Mucosa of descending colon (tissue), 3 donors: ENCODE measurements at regions not wholly inside any gene's neighbourhood (a gene's known extent, or its start where the extent isn't known, plus 50 kb on each side); places are given as distances from the start of the nearest gene placed in this dataset.
"Not testable (repeated sequence)": the region's sequence is repeated elsewhere in the genome, so short reads cannot be mapped to it uniquely, and the experiment has no call there.

Experiments used
- ATAC-seq: fragments of 200-7000 bp; cut with Tn5 transposase; one replicate; pipeline ENCODE4 v1.9.1; 2020; ENCODE audit warnings: mild to moderate bottlenecking, moderate library complexity
- DNase-seq, 3 donors: peaks; one replicate each; pipeline ENCODE4 v3.0.0-alpha.2; 2020
- H3K36me3 ChIP-seq: fragments of 200-600 bp; one replicate; pipeline ENCODE4 v1.8.0; 2021; ENCODE audit warnings: low read depth, mild to moderate bottlenecking
- H3K4me1 ChIP-seq: fragments of 200-600 bp; one replicate; pipeline ENCODE4 v1.8.0; 2021; ENCODE audit warnings: low read depth, mild to moderate bottlenecking
- H3K4me3 ChIP-seq: fragments of 200-600 bp; one replicate; pipeline ENCODE4 v1.8.0; 2021; ENCODE audit warnings: mild to moderate bottlenecking
- H3K9me3 ChIP-seq: fragments of 200-600 bp; one replicate; pipeline ENCODE4 v1.8.0; 2021; ENCODE audit warnings: mild to moderate bottlenecking
- CTCF ChIP-seq: fragments of 200-600 bp; IDR thresholded peaks from one replicate; pipeline ENCODE4 v1.8.0; 2022; ENCODE audit warnings: antibody characterized with exemption, mild to moderate bottlenecking
- intact Hi-C, 2 donors: fragments of 100-400 bp; cut with DNase I in 1 of 2; cut with micrococcal nuclease in 1 of 2; formaldehyde crosslinking; loops; one replicate each; pipeline versions ENCODE4 v1.11.0 to v1.11.1; 2022; cut with DNase I, micrococcal nuclease
- donor health status: DM: no; HTN: no; CAD: no; lungs with moderate emphysema.
- donor health status: DM: no; HTN: no; CAD: no.
- donor health status: DM: no; HTN: yes; CAD: no.

- H3K4me3 ChIP-seq, H3K4me1 ChIP-seq, H3K9me3 ChIP-seq, ATAC-seq, intact Hi-C loops, DNase-seq, H3K36me3 ChIP-seq: not testable (repeated sequence)
Measured at GRCh38 chr18:15164446-15164845, 416.5 kb downstream of the ANKRD30B start.

GRCh38 chr18:15165048-15165447 lies 417.1 kb downstream of the ANKRD30B start:
- Histone ChIP-seq H3K9me3 (no peaks in the 10 kb centered on the region), H3K4me3 (no peak overlapping the region), H3K36me3 (no peaks in the 10 kb centered on the region), H3K4me1 (no peaks in the 10 kb centered on the region)
- DNase-seq, result peak in 1 of 3 donors; percentile 33
- no peak for ATAC-seq
- intact Hi-C loops, result no loop called here
- no peak for TF ChIP-seq CTCF

- intact Hi-C loops, H3K4me1 ChIP-seq, DNase-seq, ATAC-seq, H3K36me3 ChIP-seq, H3K4me3 ChIP-seq, H3K9me3 ChIP-seq: not testable (repeated sequence)
Measured at GRCh38 chr18:15193028-15193427, 445.1 kb downstream of the ANKRD30B start.

GRCh38 chr18:15193813-15194212 lies 445.8 kb downstream of the ANKRD30B start:
- DNase-seq, ATAC-seq, H3K36me3 ChIP-seq, H3K9me3 ChIP-seq, H3K4me1 ChIP-seq, intact Hi-C loops, H3K4me3 ChIP-seq: not testable (repeated sequence)

GRCh38 chr18:15197338-15198115 lies 449.6 kb downstream of the ANKRD30B start:
- H3K36me3 ChIP-seq, ATAC-seq, H3K4me3 ChIP-seq, H3K4me1 ChIP-seq, H3K9me3 ChIP-seq, intact Hi-C loops: not testable (repeated sequence)
- DNase-seq, result peak in 1 of 3 donors; percentile 27

GRCh38 chr18:15198116-15198389 lies 450.1 kb downstream of the ANKRD30B start:
- no peak for TF ChIP-seq CTCF
- intact Hi-C loops, result no loop called here
- ATAC-seq (no peak), DNase-seq (no peak)
- H3K36me3 ChIP-seq, result no peaks in the 10 kb centered on the region
- no peaks in the 10 kb centered on the region for H3K9me3 ChIP-seq
- H3K4me1 ChIP-seq, result no peaks in the 10 kb centered on the region
- H3K4me3 ChIP-seq, result no peak overlapping the region
